CD14-positive monocyte (primary cell): ENCODE measurements at regions not wholly inside any gene's neighbourhood (a gene's known extent, or its start where the extent isn't known, plus 50 kb on each side); places are given as distances from the start of the nearest gene placed in this dataset.

ENCODE experiments used
- DNase-seq, 3 donors: peaks; one replicate each; pipeline ENCODE4 v3.0.0-alpha.2; 2011 to 2022
- H2AFZ ChIP-seq: 2 replicates; pipeline ENCODE4 v1.6.0; 2012; ENCODE audit warnings: mild to moderate bottlenecking, low read depth, low read length, inconsistent platforms; ENCODE audit not compliant: insufficient read depth, poor library complexity, severe bottlenecking
- H3K27ac ChIP-seq, 2 donors: 1 replicate in 1 of 2; 2 replicates in 1 of 2; pipeline ENCODE4 v1.5.1; 2012 to 2013; ENCODE audit warnings: low read length in 2 of 2, control low read depth in 1 of 2, inconsistent platforms in 1 of 2, low read depth in 1 of 2, mild to moderate bottlenecking in 1 of 2
- H3K27me3 ChIP-seq, 2 donors: one replicate each; pipeline versions ENCODE4 v1.6.0 to v1.6.1; 2011 to 2013; ENCODE audit warnings: low read length in 2 of 2; ENCODE audit not compliant: control insufficient read depth in 2 of 2, insufficient read depth in 2 of 2
- H3K36me3 ChIP-seq, 2 donors: replicated peaks in 1 of 2; 1 replicate in 1 of 2; 2 replicates in 1 of 2; pipeline versions ENCODE4 v1.5.1 to v1.6.1; 2012 to 2013; ENCODE audit warnings: low read length in 2 of 2, control low read depth in 1 of 2, inconsistent platforms in 1 of 2, mild to moderate bottlenecking in 1 of 2; ENCODE audit not compliant: insufficient read depth in 2 of 2, control insufficient read depth in 1 of 2
- H3K4me1 ChIP-seq, 2 donors: 1 replicate in 1 of 2; 2 replicates in 1 of 2; pipeline versions ENCODE4 v1.5.1 to v1.6.1; 2012 to 2013; ENCODE audit warnings: low read length in 2 of 2, control low read depth in 1 of 2, inconsistent platforms in 1 of 2, mild to moderate bottlenecking in 1 of 2, moderate library complexity in 1 of 2; ENCODE audit not compliant: insufficient read depth in 2 of 2, control insufficient read depth in 1 of 2
- H3K4me2 ChIP-seq: replicated peaks from 2 replicates; pipeline ENCODE3; 2012; ENCODE audit warnings: low read length, moderate library complexity, mild to moderate bottlenecking; ENCODE audit not compliant: poor library complexity, severe bottlenecking; ENCODE audit errors: extremely low read depth
- H3K4me3 ChIP-seq, 3 experiments: fragments of 200-600 bp in 1 of 3; sonication (generic) in 1 of 3; replicated peaks in 1 of 3; 1 replicate in 2 of 3; 2 replicates in 1 of 3; pipeline ENCODE4 v1.5.1; 2011 to 2013; ENCODE audit warnings: low read length in 3 of 3, mild to moderate bottlenecking in 3 of 3, control low read depth in 2 of 3, low read depth in 2 of 3, inconsistent platforms in 1 of 3, moderate library complexity in 1 of 3
- H3K79me2 ChIP-seq: 2 replicates; pipeline ENCODE4 v1.6.0; 2012; ENCODE audit warnings: mild to moderate bottlenecking, control low read depth, inconsistent platforms, low read length, moderate library complexity; ENCODE audit not compliant: insufficient read depth
- H3K9ac ChIP-seq: 2 replicates; pipeline ENCODE4 v1.6.0; 2017; ENCODE audit warnings: low read length, mild to moderate bottlenecking; ENCODE audit not compliant: insufficient read depth, poor library complexity, severe bottlenecking
- H3K9me3 ChIP-seq, 2 donors: replicated peaks in 1 of 2; 1 replicate in 1 of 2; 2 replicates in 1 of 2; pipeline versions ENCODE4 v1.5.1 to v1.6.1; 2012 to 2013; ENCODE audit warnings: low read length in 2 of 2, control low read depth in 1 of 2; ENCODE audit not compliant: control insufficient read depth in 1 of 2, insufficient read depth in 1 of 2
- H4K20me1 ChIP-seq: 2 replicates; pipeline ENCODE4 v1.6.0; 2012; ENCODE audit warnings: mild to moderate bottlenecking, low read length, control low read depth, moderate library complexity; ENCODE audit not compliant: insufficient read depth
- H3K27ac Mint-ChIP-seq, 7 donors: one replicate each; pipeline ENCODE4 v1.8.0; 2020; ENCODE audit warnings: mild to moderate bottlenecking in 7 of 7, mixed read lengths in 7 of 7, moderate library complexity in 6 of 7, inconsistent platforms in 2 of 7
- H3K27me3 Mint-ChIP-seq, 3 donors: one replicate each; pipeline ENCODE4 v1.8.0; 2021 to 2022; ENCODE audit warnings: low read depth in 3 of 3, mild to moderate bottlenecking in 3 of 3, mixed read lengths in 3 of 3, moderate library complexity in 3 of 3, inconsistent platforms in 1 of 3
- H3K36me3 Mint-ChIP-seq, 2 donors: one replicate each; pipeline ENCODE4 v1.8.0; 2020; ENCODE audit warnings: mixed read lengths in 2 of 2, inconsistent platforms in 1 of 2, mild to moderate bottlenecking in 1 of 2
- H3K4me1 Mint-ChIP-seq: one replicate; pipeline ENCODE4 v1.8.0; 2020; ENCODE audit warnings: mild to moderate bottlenecking, mixed read lengths
- H3K4me3 Mint-ChIP-seq, 2 donors: one replicate each; pipeline ENCODE4 v1.8.0; 2020; ENCODE audit warnings: mild to moderate bottlenecking in 2 of 2, mixed read lengths in 2 of 2, moderate library complexity in 1 of 2
- H3K9me3 Mint-ChIP-seq, 7 donors: one replicate each; pipeline ENCODE4 v1.8.0; 2020 to 2022; ENCODE audit warnings: mixed read lengths in 7 of 7, mild to moderate bottlenecking in 6 of 7, moderate library complexity in 6 of 7, inconsistent platforms in 2 of 7
- CTCF ChIP-seq: fragments of 200-600 bp; IDR thresholded peaks from one replicate; pipeline ENCODE4 v1.8.0; 2022; ENCODE audit warnings: antibody characterized with exemption, mild to moderate bottlenecking
- WGBS: methylation state at CpG from one replicate; pipeline ENCODE4 v1.1.5; 2013; ENCODE audit warnings: missing lambda C conversion rate; ENCODE audit not compliant: insufficient coverage; 5-methylcytosine and 5-hydroxymethylcytosine counted together
- intact Hi-C, 2 donors: fragments of 100-400 bp; cut with micrococcal nuclease; formaldehyde crosslinking; loops; one replicate each; pipeline versions ENCODE4 v1.15.0 to v1.15.1; 2023

- peaks cover 0 to 10% of the 10 kb centered on the region in 2 donors for H3K9me3 ChIP-seq
- no peak for TF ChIP-seq CTCF
- no peaks in the 10 kb centered on the region for H4K20me1 ChIP-seq
- H3K4me3 ChIP-seq, result no peak overlapping the region
- Mint-ChIP-seq H3K9me3 (peaks cover 1 to 7% (median 5%) of the 10 kb centered on the region in 7 donors), H3K36me3 (no peaks in the 10 kb centered on the region), H3K27ac (no peak overlapping the region), H3K4me3 (no peak overlapping the region), H3K4me1 (no peaks in the 10 kb centered on the region), H3K27me3 (no peaks in the 10 kb centered on the region)
- no peak overlapping the region for H3K9ac ChIP-seq
- H2AFZ ChIP-seq, result no peak overlapping the region
- no peak overlapping the region for H3K27ac ChIP-seq
- no peaks in the 10 kb centered on the region for H3K27me3 ChIP-seq
- DNase-seq, result no peak
- no peaks in the 10 kb centered on the region for H3K4me1 ChIP-seq
- intact Hi-C loops, result no loop called here
- H3K79me2 ChIP-seq, result no peaks in the 10 kb centered on the region
- no peak overlapping the region for H3K4me2 ChIP-seq
- H3K36me3 ChIP-seq, result no peaks in the 10 kb centered on the region
Measured at GRCh38 chr18:53795610-53796009, 428.9 kb downstream of the MBD2 start.

GRCh38 chr18:53795061-53795460 is 429.4 kb downstream of the MBD2 start:
- Histone ChIP-seq H3K9ac (no peak overlapping the region), H3K9me3 (peaks cover 0 to 10% of the 10 kb centered on the region in 2 donors), H3K79me2 (no peaks in the 10 kb centered on the region), H3K4me3 (no peak overlapping the region), H2AFZ (no peak overlapping the region), H4K20me1 (no peaks in the 10 kb centered on the region), H3K27me3 (no peaks in the 10 kb centered on the region), H3K4me2 (no peak overlapping the region), H3K27ac (no peak overlapping the region), H3K4me1 (no peaks in the 10 kb centered on the region), H3K36me3 (no peaks in the 10 kb centered on the region)
- Mint-ChIP-seq H3K9me3 (peaks cover 1 to 8% (median 5%) of the 10 kb centered on the region in 7 donors), H3K4me3 (no peak overlapping the region), H3K4me1 (no peaks in the 10 kb centered on the region), H3K27ac (no peak overlapping the region), H3K36me3 (no peaks in the 10 kb centered on the region), H3K27me3 (no peaks in the 10 kb centered on the region)
- no peak for TF ChIP-seq CTCF
- intact Hi-C loops, result no loop called here
- WGBS, result no CpG with 5 or more reads among the region's 3 CpGs
- no peak for DNase-seq
